ENCODE measurements at regions not wholly inside any gene's neighbourhood (a gene's known extent, or its start where the extent isn't known, plus 50 kb on each side); places are given as distances from the start of the nearest gene placed in this dataset.

DNA sequence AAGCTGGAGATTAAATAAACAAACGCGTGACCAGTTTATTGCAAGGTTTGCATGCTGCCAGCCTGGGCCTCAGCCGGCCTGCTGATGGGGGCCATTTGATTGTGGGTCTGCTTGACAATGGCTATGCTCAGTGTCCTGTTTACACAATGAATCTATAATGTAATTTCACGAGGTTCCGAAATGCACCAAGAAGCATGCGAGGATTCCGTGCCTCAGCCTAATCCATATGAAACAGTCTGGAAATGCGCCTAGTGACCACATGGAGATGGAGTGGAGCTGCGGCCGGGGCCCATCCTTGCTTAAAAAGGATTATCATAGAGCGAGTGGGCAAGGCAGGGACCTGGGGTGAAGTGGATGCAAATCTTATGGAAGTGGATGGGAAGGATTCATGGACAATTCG is 382.4 kb downstream of the CDK5RAP2 start:
- H3K27ac ChIP-seq: no peak overlapping the region
- TF ChIP-seq, protein P1, sequence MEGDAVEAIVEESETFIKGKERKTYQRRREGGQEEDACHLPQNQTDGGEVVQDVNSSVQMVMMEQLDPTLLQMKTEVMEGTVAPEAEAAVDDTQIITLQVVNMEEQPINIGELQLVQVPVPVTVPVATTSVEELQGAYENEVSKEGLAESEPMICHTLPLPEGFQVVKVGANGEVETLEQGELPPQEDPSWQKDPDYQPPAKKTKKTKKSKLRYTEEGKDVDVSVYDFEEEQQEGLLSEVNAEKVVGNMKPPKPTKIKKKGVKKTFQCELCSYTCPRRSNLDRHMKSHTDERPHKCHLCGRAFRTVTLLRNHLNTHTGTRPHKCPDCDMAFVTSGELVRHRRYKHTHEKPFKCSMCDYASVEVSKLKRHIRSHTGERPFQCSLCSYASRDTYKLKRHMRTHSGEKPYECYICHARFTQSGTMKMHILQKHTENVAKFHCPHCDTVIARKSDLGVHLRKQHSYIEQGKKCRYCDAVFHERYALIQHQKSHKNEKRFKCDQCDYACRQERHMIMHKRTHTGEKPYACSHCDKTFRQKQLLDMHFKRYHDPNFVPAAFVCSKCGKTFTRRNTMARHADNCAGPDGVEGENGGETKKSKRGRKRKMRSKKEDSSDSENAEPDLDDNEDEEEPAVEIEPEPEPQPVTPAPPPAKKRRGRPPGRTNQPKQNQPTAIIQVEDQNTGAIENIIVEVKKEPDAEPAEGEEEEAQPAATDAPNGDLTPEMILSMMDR (conservative IDR thresholded peaks at IDR 0.05): no peak

DNA sequence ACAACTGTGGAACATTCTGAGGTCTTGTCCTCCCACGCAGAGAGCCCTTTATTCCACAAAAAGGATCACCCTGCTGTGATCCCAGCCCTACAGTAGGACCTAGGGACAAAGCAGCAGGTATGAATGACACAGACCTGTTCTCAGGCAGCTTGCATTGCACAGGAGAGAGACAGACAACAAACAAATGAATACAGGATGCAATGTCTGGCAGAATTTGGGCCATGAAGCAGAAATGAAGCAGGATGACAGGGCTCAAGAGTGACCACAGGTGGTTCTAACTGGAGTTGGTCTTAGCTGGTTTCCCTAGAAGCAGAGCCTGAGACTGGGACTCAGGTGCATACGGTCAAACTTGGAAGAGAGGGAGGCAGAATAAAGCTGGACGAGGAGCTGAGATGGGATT is 388.8 kb downstream of the CDK5RAP2 start:
- no peak overlapping the region for H3K27ac ChIP-seq
- TF ChIP-seq, protein P1 (conservative IDR thresholded peaks at IDR 0.05): no peak

DNA sequence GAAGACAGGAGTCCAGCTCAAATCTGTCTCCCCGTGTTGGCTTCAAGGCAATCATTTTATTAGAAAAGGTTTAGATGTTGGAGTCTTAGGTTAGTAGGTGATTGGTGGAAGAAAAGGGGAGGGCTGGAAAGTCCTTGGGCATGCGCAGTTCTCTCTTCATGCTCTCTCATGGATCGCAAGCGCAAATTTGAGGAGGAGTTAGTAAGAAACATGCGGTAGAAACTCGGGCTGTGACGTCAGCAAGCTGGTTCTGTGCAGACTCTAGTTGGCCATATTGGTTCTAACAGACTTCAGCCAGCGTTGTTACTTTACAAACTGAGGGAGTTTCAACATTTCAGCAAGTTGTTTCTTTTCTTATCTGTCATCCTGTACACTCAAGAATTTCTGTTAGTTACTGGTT is 392.2 kb downstream of the CDK5RAP2 start:
- TF ChIP-seq, protein P1 (conservative IDR thresholded peaks at IDR 0.05): no peak
- H3K27ac ChIP-seq: no peak overlapping the region

DNA sequence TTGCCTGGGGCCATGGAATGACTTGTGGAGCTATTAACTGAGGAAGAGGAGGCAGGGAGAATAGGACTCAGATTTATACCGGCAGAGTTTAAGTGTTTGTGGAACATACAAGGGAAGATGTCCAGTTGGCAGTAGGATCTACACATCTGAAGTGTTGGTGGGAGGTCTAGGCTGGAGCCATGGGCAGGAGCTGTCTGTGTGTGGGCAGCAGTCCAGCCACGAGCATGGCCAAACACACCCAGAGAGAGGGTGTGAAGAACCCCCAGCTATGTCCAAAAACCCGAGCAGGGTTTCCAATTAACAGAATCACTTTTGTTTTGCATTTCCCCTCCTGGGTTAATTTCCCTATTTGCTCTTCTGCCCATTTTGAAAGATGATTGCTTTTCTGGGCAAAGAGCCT is 393.7 kb downstream of the CDK5RAP2 start:
- no peak overlapping the region for H3K27ac ChIP-seq
- TF ChIP-seq, protein P1 (conservative IDR thresholded peaks at IDR 0.05): no peak

DNA sequence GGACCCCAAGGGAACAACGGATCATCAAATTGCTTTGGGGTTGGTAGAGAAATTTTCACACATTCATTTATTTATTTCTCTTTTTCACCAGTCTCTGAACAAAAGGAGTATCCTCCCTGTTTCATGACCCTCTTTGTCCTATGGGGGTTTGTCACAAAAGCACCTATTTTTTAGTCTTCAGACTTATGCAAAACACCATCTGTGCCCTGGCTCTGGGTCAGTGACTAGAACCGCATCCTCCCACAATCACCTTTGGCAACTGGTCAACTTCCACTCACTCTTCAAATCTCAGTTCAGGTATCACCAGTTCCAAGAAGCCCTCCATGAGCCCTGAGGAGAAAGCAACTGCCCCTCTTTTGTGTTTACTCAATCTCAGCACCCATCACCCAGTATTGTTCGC is 395.7 kb downstream of the CDK5RAP2 start:
- TF ChIP-seq, protein P1 (conservative IDR thresholded peaks at IDR 0.05): no peak
- H3K27ac ChIP-seq: no peak overlapping the region

DNA sequence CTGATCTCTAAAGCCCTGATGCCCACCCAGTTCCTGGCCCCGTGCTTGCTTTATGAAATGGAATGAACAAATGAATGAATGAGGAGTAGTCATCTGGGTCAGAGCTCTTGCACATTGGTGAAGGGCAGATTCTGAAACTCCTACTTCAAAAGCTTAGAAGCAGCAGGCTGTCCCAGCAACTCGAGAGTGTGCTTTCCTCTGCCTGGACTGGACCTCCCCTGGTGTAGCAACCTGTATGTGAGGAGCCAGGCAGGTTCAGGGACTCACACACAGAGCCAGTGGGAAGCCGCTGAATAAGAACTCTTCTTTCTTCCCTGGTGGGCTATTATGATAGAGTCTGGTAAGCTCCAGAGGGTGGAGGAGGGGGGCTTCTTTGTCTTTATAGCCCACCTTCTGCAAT is 396.4 kb downstream of the CDK5RAP2 start:
- H3K27ac ChIP-seq: no peak overlapping the region
- TF ChIP-seq, protein P1 (conservative IDR thresholded peaks at IDR 0.05): no peak

DNA sequence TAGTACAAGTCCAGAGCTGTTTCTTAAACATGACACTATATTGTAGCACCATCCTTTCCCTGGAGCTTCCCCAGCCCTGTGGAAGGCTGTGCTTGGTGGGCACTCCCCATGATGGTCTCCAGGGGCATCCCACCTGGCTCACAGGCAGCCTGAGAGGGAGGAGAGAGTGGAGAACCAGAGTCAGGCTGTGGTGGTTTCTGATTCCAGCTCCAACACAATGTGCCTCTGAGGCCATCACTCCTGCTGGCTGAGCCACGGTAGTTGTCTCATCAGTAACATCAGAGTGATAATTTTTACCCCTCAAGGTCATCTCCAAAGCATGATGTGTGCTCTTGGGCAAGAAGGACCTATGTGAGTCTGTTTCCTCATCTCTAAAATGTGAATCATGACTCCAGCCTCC is 398.0 kb downstream of the CDK5RAP2 start:
- no peak overlapping the region for H3K27ac ChIP-seq
- TF ChIP-seq, protein P1 (conservative IDR thresholded peaks at IDR 0.05): no peak

DNA sequence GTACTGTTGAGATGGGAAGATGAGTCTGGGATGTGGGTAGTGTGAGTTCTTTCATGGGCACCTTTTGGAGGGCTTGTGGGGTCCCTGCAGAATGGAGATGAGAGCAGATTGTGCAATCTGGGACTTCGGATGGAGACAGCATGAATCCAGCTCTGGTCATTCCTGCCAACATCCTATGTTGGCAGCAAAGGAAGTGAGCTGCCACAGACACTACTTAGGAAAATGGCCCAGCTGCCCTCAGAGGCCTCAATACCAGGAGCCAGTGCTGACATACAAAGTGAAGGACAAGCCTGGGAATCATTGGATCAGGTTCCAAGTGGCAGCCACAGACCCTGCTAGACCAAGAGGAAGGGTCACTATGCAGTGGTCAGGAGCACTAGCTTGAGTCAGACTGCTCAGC is 402.8 kb downstream of the CDK5RAP2 start:
- TF ChIP-seq, protein P1 (conservative IDR thresholded peaks at IDR 0.05): no peak

More for the DNA sequence above, 402.8 kb downstream of the CDK5RAP2 start:
- no peak overlapping the region for H3K27ac ChIP-seq

Data from VCaP (cell line).